GM12878 (cell line): ENCODE measurements at regions not wholly inside any gene's neighbourhood (a gene's known extent, or its start where the extent isn't known, plus 50 kb on each side); places are given as distances from the start of the nearest gene placed in this dataset.
A peak's percentile ranks its signal among the peaks of the same experiment; 100 is the strongest.

Source experiments
- ATAC-seq: fragments of 200-7000 bp; cut with Tn5 transposase; 3 replicates; pipeline ENCODE4 v1.9.1; 2020; ENCODE audit warnings: mild to moderate bottlenecking, moderate library complexity
- BruUV-seq: library from RNA; stranded (reverse); fragments of 400-500 nt; replicated peaks from 2 replicates; lab custom pipeline; 2021; lab: Mats Ljungman, UMichigan
- CTCF ChIA-PET: fragments of 300-600 bp; sonication (Branson Sonifier 250); formaldehyde crosslinking; extraction: SDS; loops from one replicate; lab custom pipeline; 2021; ENCODE audit warnings: inconsistent platforms; lab: Yijun Ruan, JAX
- POLR2A ChIA-PET: fragments of 350-600 bp; formaldehyde crosslinking; extraction: SDS; loops from one replicate; lab custom pipeline; 2021; ENCODE audit warnings: inconsistent platforms; lab: Charles Lee
- RAD21 ChIA-PET: fragments of 300-600 bp; sonication (Branson Sonifier 250); formaldehyde crosslinking; loops from one replicate; lab custom pipeline; 2023; ENCODE audit warnings: antibody characterized with exemption; ENCODE audit not compliant: unreplicated experiment; lab: Charles Lee
- SMC1A ChIA-PET: fragments of 300-600 bp; sonication (Branson Sonifier 250); formaldehyde crosslinking; loops from one replicate; lab custom pipeline; 2023; ENCODE audit not compliant: unreplicated experiment, uncharacterized antibody; lab: Charles Lee
- DNase-seq: peaks from one replicate; pipeline ENCODE4 v3.0.0-alpha.2; 2011; ENCODE audit warnings: low read depth, low spot score
- FAIRE-seq: peaks from 3 replicates; lab custom pipeline; 2011; peaks lifted over from hg19 to GRCh38; lab: Jason Lieb, UNC
- H2AFZ ChIP-seq: 2 replicates; pipeline ENCODE4 v1.6.0; 2011; ENCODE audit warnings: low read depth, low read length, control low read depth; ENCODE audit not compliant: control insufficient read depth
- H3K27ac ChIP-seq: 2 replicates; pipeline ENCODE4 v1.5.1; 2011; ENCODE audit warnings: control low read depth; ENCODE audit not compliant: control insufficient read depth, insufficient read depth
- H3K27me3 ChIP-seq, 2 experiments: replicated peaks in 1 of 2; 2 replicates each; pipeline versions ENCODE4 v1.6.0 to v1.6.1; 2011; ENCODE audit warnings: low read length in 1 of 2; ENCODE audit not compliant: control insufficient read depth in 2 of 2, insufficient read depth in 2 of 2
- H3K36me3 ChIP-seq, 2 experiments: 2 replicates each; pipeline ENCODE4 v1.5.1; 2011; ENCODE audit warnings: low read length in 1 of 2; ENCODE audit not compliant: control insufficient read depth in 2 of 2, insufficient read depth in 2 of 2
- H3K4me1 ChIP-seq: 2 replicates; pipeline ENCODE4 v1.6.1; 2011; ENCODE audit warnings: mild to moderate bottlenecking, low read length, moderate library complexity, mixed read lengths; ENCODE audit not compliant: control insufficient read depth, insufficient read depth
- H3K4me2 ChIP-seq: 2 replicates; pipeline ENCODE4 v1.6.0; 2011; ENCODE audit warnings: control low read depth; ENCODE audit not compliant: control insufficient read depth, insufficient read depth
- H3K4me3 ChIP-seq: fragments of 200-600 bp; sonication (generic); 2 replicates; pipeline ENCODE4 v1.5.1; 2016
- H3K79me2 ChIP-seq: 2 replicates; pipeline ENCODE4 v1.6.0; 2011; ENCODE audit warnings: low read length; ENCODE audit not compliant: control insufficient read depth, insufficient read depth
- H3K9ac ChIP-seq: 2 replicates; pipeline ENCODE4 v1.8.0; 2011; ENCODE audit warnings: low read length, control low read depth, mixed read lengths; ENCODE audit not compliant: control insufficient read depth, insufficient read depth
- H3K9me3 ChIP-seq: replicated peaks from 3 replicates; pipeline ENCODE4 v1.5.1; 2011; ENCODE audit warnings: mild to moderate bottlenecking, low read length; ENCODE audit not compliant: control insufficient read depth, insufficient read depth
- H4K20me1 ChIP-seq: 2 replicates; pipeline ENCODE4 v1.6.0; 2011; ENCODE audit not compliant: control insufficient read depth, insufficient read depth
- ASH2L ChIP-seq: fragments of 300-600, 200-600 bp; sonication (generic); IDR thresholded peaks from 2 replicates; pipeline ENCODE4 v1.6.1; 2017; ENCODE audit warnings: low read depth, mild to moderate bottlenecking, borderline replicate concordance
- DPF2 ChIP-seq: fragments of 450-650 bp; IDR thresholded peaks from 2 replicates; pipeline ENCODE4 v1.6.1; 2017; ENCODE audit warnings: mild to moderate bottlenecking
- IKZF2 ChIP-seq, 2 experiments: fragments of 450-650 bp; IDR thresholded peaks; 2 replicates each; pipeline ENCODE4 v1.6.1; 2017; ENCODE audit warnings: mild to moderate bottlenecking in 2 of 2, moderate library complexity in 2 of 2
- IRF3 ChIP-seq: fragments of 450-650 bp; IDR thresholded peaks from 2 replicates; pipeline ENCODE4 v1.6.1; 2014; ENCODE audit warnings: mild to moderate bottlenecking
- MTA2 ChIP-seq: fragments of 450-650 bp; IDR thresholded peaks from 2 replicates; pipeline ENCODE4 v1.6.1; 2016; ENCODE audit warnings: low read depth, mild to moderate bottlenecking, moderate library complexity
- MYC ChIP-seq: IDR thresholded peaks from 2 replicates; pipeline ENCODE4 v1.6.1; 2011; ENCODE audit warnings: mild to moderate bottlenecking, low read length, moderate library complexity, inconsistent platforms; ENCODE audit not compliant: insufficient read depth, insufficient replicate concordance, insufficient read length, severe bottlenecking
- NR2F1 ChIP-seq: fragments of 450-650 bp; conservative IDR thresholded peaks from 2 replicates; pipeline ENCODE4 v1.6.1; 2017; ENCODE audit warnings: mild to moderate bottlenecking
- RBBP5 ChIP-seq: fragments of 200-600 bp; sonication (generic); conservative IDR thresholded peaks from 2 replicates; pipeline ENCODE4 v1.6.1; 2016
- RUNX3 ChIP-seq: IDR thresholded peaks from 2 replicates; pipeline ENCODE4 v1.6.1; 2012; ENCODE audit warnings: low read length, inconsistent platforms
- ZNF274 ChIP-seq: IDR thresholded peaks from one replicate; pipeline ENCODE4 v1.8.0; 2011; ENCODE audit not compliant: insufficient read length, insufficient read depth
- WGBS: methylation state at CpG from one replicate; pipeline ENCODE4 v1.1.6; 2016; ENCODE audit warnings: low lambda C conversion rate; ENCODE audit not compliant: insufficient replicate concordance, insufficient coverage; ENCODE audit errors: missing lambda C conversion rate; 5-methylcytosine and 5-hydroxymethylcytosine counted together
- in situ Hi-C: fragments of 300-500 bp; cut with MboI; formaldehyde crosslinking; loops from 9 replicates; pipeline ENCODE4 v1.14.3; 2018; ENCODE audit warnings: mixed read lengths
- intact Hi-C: fragments of 100-400 bp; cut with micrococcal nuclease; formaldehyde crosslinking; loops from one replicate; pipeline ENCODE4 v1.14.2; 2022; ENCODE audit not compliant: unreplicated experiment

GRCh38 chr5:34495178-34495577, 160.9 kb upstream of the RAI14 start:
- Histone ChIP-seq H3K27ac (no peak overlapping the region), H2AFZ (no peak overlapping the region; the same call in 1 of the 2 replicates), H3K27me3 (no peaks in the 10 kb centered on the region), H3K4me3 (no peak overlapping the region), H3K4me1 (peaks cover 49% of the 10 kb centered on the region), H3K79me2 (no peaks in the 10 kb centered on the region), H4K20me1 (no peaks in the 10 kb centered on the region), H3K9ac (no peak overlapping the region), H3K4me2 (no peak overlapping the region), H3K36me3 (no peaks in the 10 kb centered on the region), H3K9me3 (no peaks in the 10 kb centered on the region; the same call in 1 of the 3 replicates)
- no peak for TF ChIP-seq RBBP5
- peak; percentile 67 for TF ChIP-seq MTA2
- no peak for TF ChIP-seq DPF2
- TF ChIP-seq MYC = no peak
- no peak for TF ChIP-seq ZNF274
- no peak for TF ChIP-seq ASH2L
- TF ChIP-seq IRF3 = no peak
- TF ChIP-seq IKZF2 (IDR thresholded peaks at IDR 0.05) = peak in 1 of 2 experiments; percentile 17; a peak in 1 of 4 replicates
- peak; percentile 57; the same call in 1 of the 2 replicates for TF ChIP-seq RUNX3
- peak; percentile 39; the same call in 1 of the 2 replicates for TF ChIP-seq NR2F1
- WGBS = 60% methylated on average over 4 of the region's 4 CpGs
- in situ Hi-C loops = loop anchor here (25.0 kb wide), 1 partner anchor 417 kb away; the partner anchor contains the start of genes BRIX1 and RAD1
- POLR2A ChIA-PET = no interaction called here
- DNase-seq (no peak), FAIRE-seq (no peak), ATAC-seq (no peak)
- no TSS peak for BruUV-seq
- CTCF ChIA-PET = no interaction called here
- RAD21 ChIA-PET = no interaction called here
- SMC1A ChIA-PET = interaction anchor here (1.3 kb wide), 1 partner anchor 13 kb away, joined by 3 read pairs; no protein-coding TSS in a partner anchor
- intact Hi-C loops = no loop called here
